Ovary (tissue), 3 donors: ENCODE measurements at regions not wholly inside any gene's neighbourhood (a gene's known extent, or its start where the extent isn't known, plus 50 kb on each side); places are given as distances from the start of the nearest gene placed in this dataset.

Source experiments
- EP300 ChIP-seq: sonication (generic); formaldehyde crosslinking; IDR thresholded peaks from one replicate; pipeline ENCODE4 v1.6.1; 2017; ENCODE audit warnings: antibody characterized with exemption
- POLR2A ChIP-seq: fragments of 450-650 bp; IDR thresholded peaks from one replicate; pipeline ENCODE4 v1.6.1; 2017; ENCODE audit warnings: antibody characterized with exemption, mild to moderate bottlenecking, moderate library complexity
- TF ChIP-seq, protein P1 (sequence below), 3 donors: fragments of 450-650 bp in 2 of 3; fragments of 200-600 bp in 1 of 3; IDR thresholded peaks; one replicate each; pipeline versions ENCODE4 v1.5.1 to v1.8.0; 2016 to 2022; ENCODE audit warnings: antibody characterized with exemption in 3 of 3, mild to moderate bottlenecking in 1 of 3
- donor health status: DM: no; HTN: no; CAD: no.

DNA sequence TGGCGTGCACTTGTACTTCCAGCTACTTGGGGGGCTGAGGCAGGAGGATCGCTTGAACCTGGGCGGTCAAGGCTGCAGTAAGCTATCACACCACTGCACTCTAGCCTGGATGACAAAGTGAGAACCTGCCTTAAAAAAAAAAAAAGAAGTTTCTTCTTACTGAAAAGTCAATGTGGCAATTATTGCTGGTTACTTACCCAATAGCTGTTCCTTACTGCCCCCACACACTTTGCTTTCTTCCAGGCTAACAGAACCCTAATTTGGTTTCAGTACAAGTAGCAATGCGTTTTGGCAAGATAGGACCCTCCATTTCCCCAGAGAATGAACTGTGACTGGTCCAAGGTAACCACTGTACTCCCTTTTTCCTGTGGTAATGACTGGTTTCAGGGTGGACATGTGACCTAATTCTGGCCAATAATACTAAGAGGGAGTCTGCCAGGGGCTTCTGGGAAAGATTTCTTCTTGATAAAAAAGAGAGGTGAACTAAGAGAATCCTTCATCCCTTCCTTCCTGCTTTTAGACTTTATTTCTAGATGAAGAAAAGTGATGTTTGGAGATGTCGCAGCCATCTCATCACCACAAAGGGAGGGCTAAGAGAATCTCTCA, 58.8 kb upstream of the MSI2 start:
- TF ChIP-seq EP300 (no peak), POLR2A (no peak)
- TF ChIP-seq, protein P1, sequence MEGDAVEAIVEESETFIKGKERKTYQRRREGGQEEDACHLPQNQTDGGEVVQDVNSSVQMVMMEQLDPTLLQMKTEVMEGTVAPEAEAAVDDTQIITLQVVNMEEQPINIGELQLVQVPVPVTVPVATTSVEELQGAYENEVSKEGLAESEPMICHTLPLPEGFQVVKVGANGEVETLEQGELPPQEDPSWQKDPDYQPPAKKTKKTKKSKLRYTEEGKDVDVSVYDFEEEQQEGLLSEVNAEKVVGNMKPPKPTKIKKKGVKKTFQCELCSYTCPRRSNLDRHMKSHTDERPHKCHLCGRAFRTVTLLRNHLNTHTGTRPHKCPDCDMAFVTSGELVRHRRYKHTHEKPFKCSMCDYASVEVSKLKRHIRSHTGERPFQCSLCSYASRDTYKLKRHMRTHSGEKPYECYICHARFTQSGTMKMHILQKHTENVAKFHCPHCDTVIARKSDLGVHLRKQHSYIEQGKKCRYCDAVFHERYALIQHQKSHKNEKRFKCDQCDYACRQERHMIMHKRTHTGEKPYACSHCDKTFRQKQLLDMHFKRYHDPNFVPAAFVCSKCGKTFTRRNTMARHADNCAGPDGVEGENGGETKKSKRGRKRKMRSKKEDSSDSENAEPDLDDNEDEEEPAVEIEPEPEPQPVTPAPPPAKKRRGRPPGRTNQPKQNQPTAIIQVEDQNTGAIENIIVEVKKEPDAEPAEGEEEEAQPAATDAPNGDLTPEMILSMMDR (IDR thresholded peaks at IDR 0.05): no peak
